PC-9 (cell line): ENCODE measurements at regions not wholly inside any gene's neighbourhood (a gene's known extent, or its start where the extent isn't known, plus 50 kb on each side); places are given as distances from the start of the nearest gene placed in this dataset.

Experiments
- BruUV-seq: library from RNA; stranded (reverse); fragments of 400-500 nt; replicated peaks from 2 replicates; lab custom pipeline; 2021; lab: Mats Ljungman, UMichigan
- CTCF ChIA-PET: fragments of 300-600 bp; sonication (Branson Sonifier 250); formaldehyde crosslinking; loops from one replicate; lab custom pipeline; 2022; ENCODE audit warnings: antibody characterized with exemption; lab: Charles Lee
- POLR2A ChIA-PET: fragments of 300-600 bp; sonication (Branson Sonifier 250); formaldehyde crosslinking; loops from one replicate; lab custom pipeline; 2022; ENCODE audit warnings: antibody characterized with exemption; ENCODE audit not compliant: unreplicated experiment; lab: Charles Lee
- DNase-seq, 2 experiments: peaks; one replicate each; pipeline versions ENCODE4 v3.0.0 to v3.0.0-alpha.2; 2015 to 2022; ENCODE audit warnings: mixed read lengths in 1 of 2
- H2AFZ ChIP-seq: fragments of 200-600 bp; sonication (generic); 2 replicates; pipeline ENCODE4 v1.8.1; 2017; ENCODE audit warnings: antibody characterized with exemption
- H3F3A ChIP-seq: fragments of 200-600 bp; sonication (generic); 2 replicates; pipeline ENCODE4 v1.8.1; 2017; ENCODE audit warnings: antibody characterized with exemption, mild to moderate bottlenecking, low read depth; ENCODE audit not compliant: insufficient read depth
- H3K27ac ChIP-seq: fragments of 200-600 bp; sonication (generic); 2 replicates; pipeline ENCODE4 v1.6.1; 2016; ENCODE audit warnings: mixed run types
- H3K27me3 ChIP-seq: fragments of 200-600 bp; sonication (generic); 2 replicates; pipeline ENCODE4 v1.6.1; 2016; ENCODE audit warnings: low read depth, mixed run types; ENCODE audit not compliant: insufficient read depth
- H3K36me3 ChIP-seq: fragments of 200-600 bp; sonication (generic); 2 replicates; pipeline ENCODE4 v1.6.1; 2016; ENCODE audit warnings: low read depth, mixed run types
- H3K4me1 ChIP-seq: fragments of 200-600 bp; sonication (generic); replicated peaks from 2 replicates; pipeline ENCODE4 v1.6.1; 2016; ENCODE audit warnings: mixed run types; ENCODE audit not compliant: insufficient read depth
- H3K4me2 ChIP-seq: fragments of 200-600 bp; sonication (generic); 2 replicates; pipeline ENCODE4 v1.6.1; 2017; ENCODE audit warnings: mixed run types
- H3K4me3 ChIP-seq: fragments of 200-600 bp; sonication (generic); 2 replicates; pipeline ENCODE4 v1.6.1; 2016; ENCODE audit warnings: mixed run types
- H3K79me2 ChIP-seq: fragments of 200-600 bp; sonication (generic); 2 replicates; pipeline ENCODE4 v1.6.1; 2017; ENCODE audit warnings: low read depth, mixed run types
- H3K9me2 ChIP-seq: fragments of 200-600 bp; sonication (generic); 2 replicates; pipeline ENCODE4 v1.8.1; 2017; ENCODE audit warnings: mild to moderate bottlenecking; ENCODE audit not compliant: insufficient read depth
- H3K9me3 ChIP-seq: fragments of 200-600 bp; sonication (generic); 2 replicates; pipeline ENCODE4 v1.8.1; 2016; ENCODE audit warnings: low read depth; ENCODE audit not compliant: insufficient read depth
- H4K20me1 ChIP-seq: fragments of 200-600 bp; sonication (generic); 2 replicates; pipeline ENCODE4 v1.8.1; 2017; ENCODE audit not compliant: insufficient read depth
- EZH2 ChIP-seq: fragments of 200-600 bp; sonication (generic); IDR thresholded peaks from 2 replicates; pipeline ENCODE4 v1.8.0; 2017; ENCODE audit warnings: antibody characterized with exemption, low read depth
- intact Hi-C: fragments of 100-400 bp; cut with micrococcal nuclease; formaldehyde crosslinking; loops from one replicate; pipeline ENCODE4 v1.10.0; 2022; ENCODE audit not compliant: unreplicated experiment
- TF ChIP-seq, protein P1 (sequence below): fragments of 200-600 bp; sonication (generic); conservative IDR thresholded peaks from 2 replicates; pipeline ENCODE4 v1.6.1; 2017; ENCODE audit warnings: mixed run types, antibody characterized with exemption, mild to moderate bottlenecking, moderate library complexity

DNA sequence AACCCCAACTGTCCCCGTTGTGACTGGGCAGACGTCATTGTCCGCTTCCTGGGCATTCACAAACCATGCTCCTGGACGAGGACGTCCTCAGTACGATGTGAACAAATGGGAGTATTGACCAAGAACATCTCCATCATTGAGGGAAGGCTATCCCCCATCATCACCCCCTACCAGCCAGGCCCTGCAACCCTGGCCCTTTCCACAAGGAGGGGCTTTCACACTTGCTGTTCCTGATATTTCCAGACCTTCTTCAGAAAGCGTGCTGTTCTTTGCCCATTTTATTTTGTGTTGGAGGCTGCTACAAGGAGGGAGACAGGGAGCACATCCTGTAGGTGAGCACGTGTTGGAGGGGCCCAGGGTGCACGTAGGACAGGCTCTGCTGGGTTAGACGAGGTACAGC, 277.0 kb upstream of the LRRC3B start:
- ChIA-PET POLR2A (no interaction called here), CTCF (no interaction called here)
- Histone ChIP-seq H3K79me2 (no peaks in the 10 kb centered on the region), H3K4me1 (no peaks in the 10 kb centered on the region), H3K4me3 (no peak overlapping the region), H2AFZ (no peak overlapping the region), H3F3A (no peaks in the 10 kb centered on the region), H3K4me2 (no peak overlapping the region), H3K27ac (no peak overlapping the region), H4K20me1 (no peaks in the 10 kb centered on the region), H3K9me2 (no peaks in the 10 kb centered on the region), H3K9me3 (no peaks in the 10 kb centered on the region), H3K27me3 (no peaks in the 10 kb centered on the region), H3K36me3 (no peaks in the 10 kb centered on the region)
- no peak for TF ChIP-seq EZH2
- TF ChIP-seq, protein P1, sequence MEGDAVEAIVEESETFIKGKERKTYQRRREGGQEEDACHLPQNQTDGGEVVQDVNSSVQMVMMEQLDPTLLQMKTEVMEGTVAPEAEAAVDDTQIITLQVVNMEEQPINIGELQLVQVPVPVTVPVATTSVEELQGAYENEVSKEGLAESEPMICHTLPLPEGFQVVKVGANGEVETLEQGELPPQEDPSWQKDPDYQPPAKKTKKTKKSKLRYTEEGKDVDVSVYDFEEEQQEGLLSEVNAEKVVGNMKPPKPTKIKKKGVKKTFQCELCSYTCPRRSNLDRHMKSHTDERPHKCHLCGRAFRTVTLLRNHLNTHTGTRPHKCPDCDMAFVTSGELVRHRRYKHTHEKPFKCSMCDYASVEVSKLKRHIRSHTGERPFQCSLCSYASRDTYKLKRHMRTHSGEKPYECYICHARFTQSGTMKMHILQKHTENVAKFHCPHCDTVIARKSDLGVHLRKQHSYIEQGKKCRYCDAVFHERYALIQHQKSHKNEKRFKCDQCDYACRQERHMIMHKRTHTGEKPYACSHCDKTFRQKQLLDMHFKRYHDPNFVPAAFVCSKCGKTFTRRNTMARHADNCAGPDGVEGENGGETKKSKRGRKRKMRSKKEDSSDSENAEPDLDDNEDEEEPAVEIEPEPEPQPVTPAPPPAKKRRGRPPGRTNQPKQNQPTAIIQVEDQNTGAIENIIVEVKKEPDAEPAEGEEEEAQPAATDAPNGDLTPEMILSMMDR = no peak
- no TSS peak for BruUV-seq
- intact Hi-C loops = no loop called here
- no peak for DNase-seq

DNA sequence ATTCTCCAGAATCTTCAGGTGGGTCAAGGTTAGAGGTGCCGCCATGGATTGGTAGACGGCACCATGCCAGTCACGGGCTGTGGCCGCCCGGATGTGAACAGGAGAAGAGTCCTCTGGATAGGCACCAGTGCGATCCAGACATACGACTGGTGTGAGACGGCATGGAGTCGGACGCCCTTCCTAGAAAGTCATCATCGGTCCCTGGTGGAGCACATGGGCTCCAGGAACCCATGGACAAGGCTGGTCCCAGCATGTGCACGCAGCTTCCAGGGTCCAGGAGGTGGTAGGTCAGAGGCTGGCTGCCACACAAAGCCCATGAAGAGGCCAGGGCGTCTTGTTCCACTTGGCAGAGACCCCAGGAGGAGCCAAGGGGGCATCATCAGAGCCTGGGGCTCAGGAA, 276.1 kb upstream of the LRRC3B start:
- BruUV-seq = no TSS peak
- Histone ChIP-seq H3K4me1 (no peaks in the 10 kb centered on the region), H3K27me3 (no peaks in the 10 kb centered on the region), H3K9me2 (no peaks in the 10 kb centered on the region), H3K4me2 (no peak overlapping the region), H3K9me3 (no peaks in the 10 kb centered on the region), H3K27ac (no peak overlapping the region), H2AFZ (no peak overlapping the region), H3F3A (no peaks in the 10 kb centered on the region), H4K20me1 (no peaks in the 10 kb centered on the region), H3K4me3 (no peak overlapping the region), H3K79me2 (no peaks in the 10 kb centered on the region), H3K36me3 (no peaks in the 10 kb centered on the region)
- TF ChIP-seq, protein P1 = no peak
- no peak for TF ChIP-seq EZH2
- CTCF ChIA-PET = no interaction called here
- DNase-seq = no peak
- POLR2A ChIA-PET = no interaction called here
- intact Hi-C loops = no loop called here

DNA sequence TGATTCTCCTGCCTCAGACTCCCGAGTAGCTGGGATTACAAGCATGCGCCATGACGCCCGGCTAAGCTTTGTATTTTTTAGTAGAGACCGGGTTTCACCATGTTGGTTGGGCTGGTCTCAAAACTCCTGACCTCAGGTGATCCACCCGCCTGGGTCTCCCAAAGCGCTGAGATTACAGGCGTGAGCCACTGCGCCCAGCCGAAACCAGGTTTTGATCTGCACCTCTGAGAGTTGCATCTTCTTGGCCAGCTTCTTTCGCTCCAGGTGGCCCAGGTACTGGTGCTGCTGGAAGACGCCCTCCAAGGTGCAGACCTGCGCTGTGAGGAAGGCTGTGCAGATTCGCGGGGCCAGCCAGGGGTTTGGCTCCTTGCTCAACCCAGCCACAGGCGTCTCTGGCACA, 275.4 kb upstream of the LRRC3B start:
- Histone ChIP-seq H3K79me2 (no peaks in the 10 kb centered on the region), H4K20me1 (no peaks in the 10 kb centered on the region), H3K4me1 (no peaks in the 10 kb centered on the region), H3K9me3 (no peaks in the 10 kb centered on the region), H3K36me3 (no peaks in the 10 kb centered on the region), H3K4me2 (no peak overlapping the region), H3K27ac (no peak overlapping the region), H3F3A (no peaks in the 10 kb centered on the region), H2AFZ (no peak overlapping the region), H3K9me2 (no peaks in the 10 kb centered on the region), H3K4me3 (no peak overlapping the region), H3K27me3 (no peaks in the 10 kb centered on the region)
- CTCF ChIA-PET = no interaction called here
- intact Hi-C loops = no loop called here
- DNase-seq = no peak
- TF ChIP-seq EZH2 = no peak
- TF ChIP-seq, protein P1 = no peak
- no TSS peak for BruUV-seq
- POLR2A ChIA-PET = no interaction called here
